ENCODE measurements at regions not wholly inside any gene's neighbourhood (a gene's known extent, or its start where the extent isn't known, plus 50 kb on each side); places are given as distances from the start of the nearest gene placed in this dataset.

DNA sequence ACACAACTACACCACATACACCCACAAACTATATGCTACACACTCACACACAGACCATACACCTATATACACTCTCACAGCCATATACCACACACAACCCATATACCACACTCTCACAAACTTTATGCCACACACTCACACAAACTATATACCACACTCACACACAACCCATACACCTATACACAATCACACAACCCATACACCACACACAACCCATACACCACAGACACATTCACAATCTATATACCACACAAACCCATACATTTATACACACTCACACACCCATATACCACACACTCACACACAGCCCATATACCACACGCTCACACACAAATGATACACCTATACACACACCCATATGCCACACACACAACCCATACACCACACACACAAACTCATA, 163.3 kb downstream of the TMEM121 start:
- no peak for TF ChIP-seq POLR2A (IDR thresholded peaks at IDR 0.05)
- TF ChIP-seq, protein P1, sequence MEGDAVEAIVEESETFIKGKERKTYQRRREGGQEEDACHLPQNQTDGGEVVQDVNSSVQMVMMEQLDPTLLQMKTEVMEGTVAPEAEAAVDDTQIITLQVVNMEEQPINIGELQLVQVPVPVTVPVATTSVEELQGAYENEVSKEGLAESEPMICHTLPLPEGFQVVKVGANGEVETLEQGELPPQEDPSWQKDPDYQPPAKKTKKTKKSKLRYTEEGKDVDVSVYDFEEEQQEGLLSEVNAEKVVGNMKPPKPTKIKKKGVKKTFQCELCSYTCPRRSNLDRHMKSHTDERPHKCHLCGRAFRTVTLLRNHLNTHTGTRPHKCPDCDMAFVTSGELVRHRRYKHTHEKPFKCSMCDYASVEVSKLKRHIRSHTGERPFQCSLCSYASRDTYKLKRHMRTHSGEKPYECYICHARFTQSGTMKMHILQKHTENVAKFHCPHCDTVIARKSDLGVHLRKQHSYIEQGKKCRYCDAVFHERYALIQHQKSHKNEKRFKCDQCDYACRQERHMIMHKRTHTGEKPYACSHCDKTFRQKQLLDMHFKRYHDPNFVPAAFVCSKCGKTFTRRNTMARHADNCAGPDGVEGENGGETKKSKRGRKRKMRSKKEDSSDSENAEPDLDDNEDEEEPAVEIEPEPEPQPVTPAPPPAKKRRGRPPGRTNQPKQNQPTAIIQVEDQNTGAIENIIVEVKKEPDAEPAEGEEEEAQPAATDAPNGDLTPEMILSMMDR (IDR thresholded peaks at IDR 0.05): no peak
